Keratinocyte (primary cell): ENCODE measurements at regions not wholly inside any gene's neighbourhood (a gene's known extent, or its start where the extent isn't known, plus 50 kb on each side); places are given as distances from the start of the nearest gene placed in this dataset.

ENCODE experiments used
- DNase-seq: peaks from one replicate; pipeline ENCODE4 v3.0.0-alpha.2; 2011; ENCODE audit warnings: low read depth, missing footprints, low spot score
- FAIRE-seq: peaks from 2 replicates; lab custom pipeline; 2011; peaks lifted over from hg19 to GRCh38; lab: Jason Lieb, UNC
- H2AFZ ChIP-seq: 2 replicates; pipeline ENCODE4 v1.6.0; 2012; ENCODE audit warnings: low read length, control low read depth, inconsistent platforms; ENCODE audit not compliant: control insufficient read depth
- H3K27ac ChIP-seq: 2 replicates; pipeline ENCODE4 v1.5.1; 2011; ENCODE audit warnings: low read length; ENCODE audit not compliant: control insufficient read depth, insufficient read depth
- H3K27me3 ChIP-seq: 3 replicates; pipeline ENCODE4 v1.6.0; 2011; ENCODE audit warnings: low read length; ENCODE audit not compliant: control insufficient read depth, insufficient read depth; ENCODE audit errors: extremely low read depth
- H3K36me3 ChIP-seq, 2 experiments: 2 replicates in 1 of 2; 3 replicates in 1 of 2; pipeline ENCODE4 v1.5.1; 2011; ENCODE audit warnings: low read length in 2 of 2, mild to moderate bottlenecking in 1 of 2; ENCODE audit not compliant: control insufficient read depth in 2 of 2, insufficient read depth in 2 of 2; ENCODE audit errors: extremely low read depth in 1 of 2
- H3K4me1 ChIP-seq: 3 replicates; pipeline ENCODE4 v1.5.1; 2011; ENCODE audit warnings: low read length; ENCODE audit not compliant: control insufficient read depth, insufficient read depth; ENCODE audit errors: extremely low read depth
- H3K4me2 ChIP-seq: 3 replicates; pipeline ENCODE4 v1.6.0; 2011; ENCODE audit warnings: low read depth, low read length; ENCODE audit not compliant: control insufficient read depth, insufficient read depth; ENCODE audit errors: extremely low read depth
- H3K4me3 ChIP-seq, 3 experiments: fragments of 200-600 bp in 1 of 3; sonication (generic) in 1 of 3; 2 replicates in 2 of 3; 3 replicates in 1 of 3; pipeline ENCODE4 v1.5.1; 2011 to 2016; ENCODE audit warnings: low read length in 3 of 3, mild to moderate bottlenecking in 3 of 3, control low read depth in 2 of 3, inconsistent platforms in 1 of 3, low read depth in 1 of 3, mixed read lengths in 1 of 3, mixed run types in 1 of 3, moderate library complexity in 1 of 3; ENCODE audit not compliant: control insufficient read depth in 2 of 3, insufficient read depth in 2 of 3; ENCODE audit errors: extremely low read depth in 1 of 3
- H3K79me2 ChIP-seq: 2 replicates; pipeline ENCODE4 v1.6.0; 2012; ENCODE audit warnings: low read length; ENCODE audit not compliant: control insufficient read depth, insufficient read depth
- H3K9ac ChIP-seq: 3 replicates; pipeline ENCODE4 v1.6.0; 2011; ENCODE audit warnings: low read length; ENCODE audit not compliant: control insufficient read depth, insufficient read depth; ENCODE audit errors: extremely low read depth
- H3K9me1 ChIP-seq: 3 replicates; pipeline ENCODE4 v1.6.0; 2011; ENCODE audit warnings: low read length; ENCODE audit not compliant: control insufficient read depth, insufficient read depth; ENCODE audit errors: extremely low read depth
- H3K9me3 ChIP-seq: 2 replicates; pipeline ENCODE4 v1.5.1; 2012; ENCODE audit warnings: low read depth, low read length; ENCODE audit not compliant: control insufficient read depth
- H4K20me1 ChIP-seq: 3 replicates; pipeline ENCODE4 v1.6.0; 2011; ENCODE audit warnings: low read length; ENCODE audit not compliant: control insufficient read depth, insufficient read depth; ENCODE audit errors: extremely low read depth
- EZH2 ChIP-seq: IDR thresholded peaks from one replicate; pipeline ENCODE4 v1.6.1; 2012; ENCODE audit warnings: inconsistent platforms, mild to moderate bottlenecking, low read length, moderate library complexity
- dilution Hi-C: fragments of 300-500 bp; cut with MboI; formaldehyde crosslinking; loops from one replicate; pipeline ENCODE4 v1.7.0; 2020; ENCODE audit warnings: low sequenced_read_pairs; ENCODE audit not compliant: extremely low pct_ligation_motif_present
- TF ChIP-seq, protein P1 (sequence below), 3 experiments: IDR thresholded peaks in 1 of 3; conservative IDR thresholded peaks in 1 of 3; optimal IDR thresholded peaks in 1 of 3; 2 replicates in 2 of 3; 3 replicates in 1 of 3; pipeline versions ENCODE3 to v1.5.1; 2011; ENCODE audit warnings: low read length in 3 of 3, mild to moderate bottlenecking in 3 of 3, moderate library complexity in 2 of 3, control low read depth in 1 of 3, inconsistent platforms in 1 of 3; ENCODE audit not compliant: insufficient read depth in 2 of 3; ENCODE audit errors: extremely low read depth in 1 of 3

GRCh38 chr11:107276077-107276476 lies 181.5 kb downstream of the CWF19L2 start:
- Histone ChIP-seq H3K27me3 (no peaks in the 10 kb centered on the region), H4K20me1 (no peaks in the 10 kb centered on the region), H3K9me3 (no peaks in the 10 kb centered on the region), H3K27ac (no peak overlapping the region), H3K79me2 (no peaks in the 10 kb centered on the region), H3K4me2 (no peak overlapping the region), H3K9ac (no peak overlapping the region), H3K9me1 (no peaks in the 10 kb centered on the region), H3K4me1 (no peaks in the 10 kb centered on the region), H3K36me3 (no peaks in the 10 kb centered on the region), H2AFZ (no peak overlapping the region), H3K4me3 (no peak overlapping the region)
- TF ChIP-seq EZH2: no peak
- TF ChIP-seq, protein P1, sequence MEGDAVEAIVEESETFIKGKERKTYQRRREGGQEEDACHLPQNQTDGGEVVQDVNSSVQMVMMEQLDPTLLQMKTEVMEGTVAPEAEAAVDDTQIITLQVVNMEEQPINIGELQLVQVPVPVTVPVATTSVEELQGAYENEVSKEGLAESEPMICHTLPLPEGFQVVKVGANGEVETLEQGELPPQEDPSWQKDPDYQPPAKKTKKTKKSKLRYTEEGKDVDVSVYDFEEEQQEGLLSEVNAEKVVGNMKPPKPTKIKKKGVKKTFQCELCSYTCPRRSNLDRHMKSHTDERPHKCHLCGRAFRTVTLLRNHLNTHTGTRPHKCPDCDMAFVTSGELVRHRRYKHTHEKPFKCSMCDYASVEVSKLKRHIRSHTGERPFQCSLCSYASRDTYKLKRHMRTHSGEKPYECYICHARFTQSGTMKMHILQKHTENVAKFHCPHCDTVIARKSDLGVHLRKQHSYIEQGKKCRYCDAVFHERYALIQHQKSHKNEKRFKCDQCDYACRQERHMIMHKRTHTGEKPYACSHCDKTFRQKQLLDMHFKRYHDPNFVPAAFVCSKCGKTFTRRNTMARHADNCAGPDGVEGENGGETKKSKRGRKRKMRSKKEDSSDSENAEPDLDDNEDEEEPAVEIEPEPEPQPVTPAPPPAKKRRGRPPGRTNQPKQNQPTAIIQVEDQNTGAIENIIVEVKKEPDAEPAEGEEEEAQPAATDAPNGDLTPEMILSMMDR (optimal IDR thresholded peaks at IDR 0.05 in 1 of 3, IDR thresholded peaks at IDR 0.05 in 1 of 3, conservative IDR thresholded peaks at IDR 0.05 in 1 of 3; ENCODE audit: extremely low read depth in 1 of 3, insufficient read depth in 2 of 3, low read length in 3 of 3): no peak
- DNase-seq (no peak), FAIRE-seq (no peak)
- dilution Hi-C loops: no loop called here

DNA sequence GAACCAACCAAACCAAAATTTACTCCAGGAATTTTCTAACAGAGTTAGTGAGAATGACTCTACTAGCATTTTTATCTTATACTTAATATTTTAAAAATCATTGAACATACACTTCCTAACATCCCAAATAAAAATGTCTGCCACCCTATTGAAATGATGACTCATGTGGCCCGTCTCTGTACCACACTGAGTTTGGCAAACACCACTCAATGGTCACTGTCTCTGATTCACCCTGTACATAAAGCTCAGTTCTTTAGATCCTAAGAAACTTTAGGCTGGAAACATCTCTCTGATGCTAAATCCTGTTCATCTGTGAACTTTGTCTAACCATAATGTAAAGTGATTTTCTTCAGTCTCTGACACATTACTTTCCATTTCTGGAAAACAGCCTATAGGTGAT lies 182.0 kb downstream of the CWF19L2 start:
- Histone ChIP-seq H3K9ac (no peak overlapping the region), H2AFZ (no peak overlapping the region), H4K20me1 (no peaks in the 10 kb centered on the region), H3K4me1 (no peaks in the 10 kb centered on the region), H3K9me3 (no peaks in the 10 kb centered on the region), H3K27me3 (no peaks in the 10 kb centered on the region), H3K27ac (no peak overlapping the region), H3K4me3 (no peak overlapping the region), H3K9me1 (no peaks in the 10 kb centered on the region), H3K4me2 (no peak overlapping the region), H3K79me2 (no peaks in the 10 kb centered on the region), H3K36me3 (no peaks in the 10 kb centered on the region)
- no peak for DNase-seq
- no peak for FAIRE-seq
- dilution Hi-C loops: no loop called here
- no peak for TF ChIP-seq EZH2
- TF ChIP-seq, protein P1 (optimal IDR thresholded peaks at IDR 0.05 in 1 of 3, IDR thresholded peaks at IDR 0.05 in 1 of 3, conservative IDR thresholded peaks at IDR 0.05 in 1 of 3; ENCODE audit: extremely low read depth in 1 of 3, insufficient read depth in 2 of 3, low read length in 3 of 3): no peak
